Endothelial cell of umbilical vein (primary cell): ENCODE measurements at regions not wholly inside any gene's neighbourhood (a gene's known extent, or its start where the extent isn't known, plus 50 kb on each side); places are given as distances from the start of the nearest gene placed in this dataset.

Experiments
- JUN ChIP-seq: IDR thresholded peaks from 2 replicates; pipeline ENCODE4 v1.6.1; 2011; ENCODE audit warnings: borderline replicate concordance, low read depth; ENCODE audit not compliant: insufficient read length, insufficient read depth
- MYC ChIP-seq: IDR thresholded peaks from one replicate; pipeline ENCODE4 v1.6.1; 2011; ENCODE audit warnings: mild to moderate bottlenecking, low read depth, low read length
- POLR2A ChIP-seq: IDR thresholded peaks from 2 replicates; pipeline ENCODE4 v1.6.1; 2012; ENCODE audit warnings: low read depth, mild to moderate bottlenecking, control low read depth, low read length
- POLR2AphosphoS5 ChIP-seq: IDR thresholded peaks from 2 replicates; pipeline ENCODE4 v1.6.1; 2012; ENCODE audit warnings: low read depth, mild to moderate bottlenecking, control low read depth, low read length, moderate library complexity; ENCODE audit not compliant: insufficient read depth
- TF ChIP-seq, protein P1 (sequence below), 2 donors: IDR thresholded peaks; 1 replicate in 1 of 2; 2 replicates in 1 of 2; pipeline ENCODE4 v1.5.1; 2011; ENCODE audit warnings: low read length in 2 of 2, mild to moderate bottlenecking in 2 of 2, moderate library complexity in 2 of 2, control low read depth in 1 of 2, inconsistent platforms in 1 of 2, low read depth in 1 of 2; ENCODE audit not compliant: insufficient read depth in 1 of 2; ENCODE audit errors: extremely low read depth in 1 of 2

DNA sequence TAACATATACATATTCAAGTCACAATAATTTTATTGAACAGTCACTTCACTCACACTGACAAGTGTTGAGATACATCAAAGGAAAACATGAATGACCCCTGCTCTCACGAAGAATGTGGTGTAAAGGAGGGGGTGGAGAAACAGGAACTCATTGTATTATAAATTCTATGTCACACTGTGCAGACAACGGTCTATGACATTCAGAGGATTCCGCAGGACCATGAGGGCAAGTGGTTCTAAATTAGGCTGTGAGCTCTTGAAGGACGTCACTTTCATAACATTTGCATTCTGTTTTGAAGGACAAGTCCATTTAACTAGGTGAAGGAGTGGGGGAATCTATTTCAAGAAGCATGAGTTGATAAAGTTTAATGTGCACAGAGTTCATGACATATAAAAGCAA is 415.2 kb upstream of the HS3ST1 start:
- TF ChIP-seq JUN, result no peak
- TF ChIP-seq, protein P1, sequence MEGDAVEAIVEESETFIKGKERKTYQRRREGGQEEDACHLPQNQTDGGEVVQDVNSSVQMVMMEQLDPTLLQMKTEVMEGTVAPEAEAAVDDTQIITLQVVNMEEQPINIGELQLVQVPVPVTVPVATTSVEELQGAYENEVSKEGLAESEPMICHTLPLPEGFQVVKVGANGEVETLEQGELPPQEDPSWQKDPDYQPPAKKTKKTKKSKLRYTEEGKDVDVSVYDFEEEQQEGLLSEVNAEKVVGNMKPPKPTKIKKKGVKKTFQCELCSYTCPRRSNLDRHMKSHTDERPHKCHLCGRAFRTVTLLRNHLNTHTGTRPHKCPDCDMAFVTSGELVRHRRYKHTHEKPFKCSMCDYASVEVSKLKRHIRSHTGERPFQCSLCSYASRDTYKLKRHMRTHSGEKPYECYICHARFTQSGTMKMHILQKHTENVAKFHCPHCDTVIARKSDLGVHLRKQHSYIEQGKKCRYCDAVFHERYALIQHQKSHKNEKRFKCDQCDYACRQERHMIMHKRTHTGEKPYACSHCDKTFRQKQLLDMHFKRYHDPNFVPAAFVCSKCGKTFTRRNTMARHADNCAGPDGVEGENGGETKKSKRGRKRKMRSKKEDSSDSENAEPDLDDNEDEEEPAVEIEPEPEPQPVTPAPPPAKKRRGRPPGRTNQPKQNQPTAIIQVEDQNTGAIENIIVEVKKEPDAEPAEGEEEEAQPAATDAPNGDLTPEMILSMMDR (IDR thresholded peaks at IDR 0.05; ENCODE audit: extremely low read depth in 1 of 2, insufficient read depth in 1 of 2, low read depth in 1 of 2, low read length in 2 of 2), result no peak
- TF ChIP-seq POLR2A, result no peak
- no peak for TF ChIP-seq MYC
- no peak for TF ChIP-seq POLR2AphosphoS5
